PC-9 (cell line): ENCODE measurements at regions not wholly inside any gene's neighbourhood (a gene's known extent, or its start where the extent isn't known, plus 50 kb on each side); places are given as distances from the start of the nearest gene placed in this dataset.

Experiments used
- CTCF ChIP-seq: fragments of 200-600 bp; sonication (generic); conservative IDR thresholded peaks from 2 replicates; pipeline ENCODE4 v1.6.1; 2017; ENCODE audit warnings: mixed run types, antibody characterized with exemption, mild to moderate bottlenecking, moderate library complexity
- EZH2 ChIP-seq: fragments of 200-600 bp; sonication (generic); IDR thresholded peaks from 2 replicates; pipeline ENCODE4 v1.8.0; 2017; ENCODE audit warnings: antibody characterized with exemption, low read depth

GRCh38 chr16:73404001-73404400 lies 356.1 kb upstream of the ZFHX3 start:
- TF ChIP-seq CTCF: no peak
- TF ChIP-seq EZH2: no peak
